ENCODE measurements at regions not wholly inside any gene's neighbourhood (a gene's known extent, or its start where the extent isn't known, plus 50 kb on each side); places are given as distances from the start of the nearest gene placed in this dataset.

GRCh38 chr3:46146548-46146947 is 61.6 kb downstream of the CCR1 start:
- TF ChIP-seq CTCF (IDR thresholded peaks at IDR 0.05) (no peak), POLR2A (IDR thresholded peaks at IDR 0.05) (no peak)
- H3K9me3 ChIP-seq, result no peaks in the 10 kb centered on the region

DNA sequence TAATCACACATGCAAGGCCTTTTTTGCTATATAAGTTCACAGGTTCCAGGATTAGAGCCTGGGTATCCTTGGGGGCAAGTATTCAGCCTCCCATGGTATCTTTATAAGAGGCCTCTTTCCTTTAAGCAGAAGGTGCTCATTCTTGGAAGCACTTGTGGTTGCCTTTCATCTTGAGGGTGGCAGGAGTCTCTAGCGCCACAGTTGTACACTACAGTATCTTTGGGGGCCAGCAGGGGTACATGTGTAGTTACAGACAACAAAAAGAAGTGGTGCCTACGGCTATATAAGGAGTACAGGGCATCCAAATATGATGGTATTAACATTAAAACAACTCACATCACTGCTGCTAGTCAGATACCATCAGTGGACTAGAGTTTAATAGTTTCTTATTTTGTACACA is 62.1 kb downstream of the CCR1 start:
- H3K9me3 ChIP-seq, result no peaks in the 10 kb centered on the region
- H3K27ac ChIP-seq, result no peak overlapping the region
- DNase-seq, result no peak
- H3K27me3 ChIP-seq, result no peaks in the 10 kb centered on the region
- TF ChIP-seq CTCF (IDR thresholded peaks at IDR 0.05) (no peak), POLR2A (IDR thresholded peaks at IDR 0.05) (no peak)
- H3K4me3 ChIP-seq, result no peak overlapping the region
- intact Hi-C loops (cut with DNase I), result no loop called here
- H3K4me1 ChIP-seq, result peaks cover 0 to 5% (median 0%) of the 10 kb centered on the region in 3 donors
- WGBS, 2 donors, result 21 to 32% methylated on average over 2 of the region's 2 CpGs
- no peaks in the 10 kb centered on the region for H3K36me3 ChIP-seq

More at GRCh38 chr3:46146548-46146947, 61.6 kb downstream of the CCR1 start:
- H3K4me1 ChIP-seq, result peaks cover 0 to 5% (median 0%) of the 10 kb centered on the region in 3 donors
- 85 to 92% methylated on average over 4 of the region's 4 CpGs for WGBS, 2 donors
- DNase-seq, result no peak
- no peak overlapping the region for H3K4me3 ChIP-seq
- intact Hi-C loops (cut with DNase I), result no loop called here
- no peak overlapping the region for H3K27ac ChIP-seq
- no peaks in the 10 kb centered on the region for H3K27me3 ChIP-seq
- no peaks in the 10 kb centered on the region for H3K36me3 ChIP-seq

GRCh38 chr3:46145147-46145546 is 63.0 kb downstream of the CCR1 start:
- intact Hi-C loops (cut with DNase I), result no loop called here
- Histone ChIP-seq H3K9me3 (no peaks in the 10 kb centered on the region), H3K27ac (no peak overlapping the region), H3K4me1 (peaks cover 0 to 5% (median 0%) of the 10 kb centered on the region in 3 donors), H3K4me3 (no peak overlapping the region), H3K27me3 (no peaks in the 10 kb centered on the region), H3K36me3 (no peaks in the 10 kb centered on the region)
- TF ChIP-seq CTCF (IDR thresholded peaks at IDR 0.05) (no peak), POLR2A (IDR thresholded peaks at IDR 0.05) (no peak)
- WGBS, 2 donors, result 89 to 96% methylated on average over 1 of the region's 1 CpG
- no peak for DNase-seq

DNA sequence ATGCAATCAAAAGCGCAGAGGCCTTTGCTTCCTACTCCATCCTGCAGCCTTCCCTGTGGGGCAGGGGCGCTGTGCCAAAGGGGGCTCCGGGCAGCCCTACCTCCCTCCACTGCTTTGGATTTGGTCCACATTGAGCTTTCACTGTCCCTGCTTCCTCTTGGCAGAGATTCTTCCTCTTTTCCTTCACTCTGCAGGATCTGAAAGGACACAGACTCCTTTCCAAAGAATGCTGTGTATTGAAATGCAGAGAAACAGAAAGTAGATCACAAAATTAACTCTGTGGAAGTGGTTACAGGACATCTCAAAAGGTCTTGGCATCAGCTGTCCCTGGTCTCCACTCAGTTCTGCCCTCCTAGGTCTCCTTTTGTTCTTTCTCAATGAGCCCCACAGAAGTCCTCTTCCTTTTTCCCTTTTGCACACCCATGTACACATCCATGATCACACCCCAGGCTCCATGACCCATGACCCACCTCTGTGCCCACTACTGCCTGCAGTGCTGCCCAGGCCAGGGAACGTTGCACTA is 64.1 kb downstream of the CCR1 start:
- Histone ChIP-seq H3K4me3 (no peak overlapping the region), H3K27ac (no peak overlapping the region), H3K27me3 (no peaks in the 10 kb centered on the region), H3K9me3 (no peaks in the 10 kb centered on the region), H3K4me1 (peaks cover 0 to 5% (median 0%) of the 10 kb centered on the region in 3 donors), H3K36me3 (no peaks in the 10 kb centered on the region)
- intact Hi-C loops (cut with DNase I), result no loop called here
- WGBS, 2 donors, result 49 to 60% methylated on average over 4 of the region's 4 CpGs
- TF ChIP-seq CTCF (IDR thresholded peaks at IDR 0.05) (no peak), POLR2A (IDR thresholded peaks at IDR 0.05) (no peak)
- DNase-seq, result no peak

DNA sequence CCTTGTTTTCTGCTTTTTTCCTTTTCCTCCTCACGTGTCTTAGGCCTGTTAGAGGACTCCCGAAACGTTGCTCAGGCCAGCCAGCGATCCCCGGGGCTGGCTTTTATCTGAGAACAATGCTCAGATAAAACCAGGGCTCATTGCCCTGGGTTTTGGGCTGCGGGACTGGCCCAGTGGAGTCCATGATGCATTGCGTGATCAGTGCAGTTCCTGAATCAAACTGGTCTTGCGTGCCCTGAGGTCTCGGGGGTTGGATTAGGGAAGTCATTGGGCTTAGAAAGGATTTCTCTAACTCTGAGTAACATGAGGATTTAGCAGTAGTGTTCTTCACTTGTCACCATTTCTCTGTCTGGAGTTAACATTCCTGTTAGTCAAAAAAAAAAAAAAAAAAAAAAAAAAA is 66.3 kb downstream of the CCR1 start:
- DNase-seq, result no peak

More for the DNA sequence above, 66.3 kb downstream of the CCR1 start:
- Histone ChIP-seq H3K4me3 (no peak overlapping the region), H3K27ac (no peak overlapping the region), H3K27me3 (no peaks in the 10 kb centered on the region), H3K36me3 (no peaks in the 10 kb centered on the region), H3K9me3 (no peaks in the 10 kb centered on the region), H3K4me1 (peaks cover 0 to 5% (median 0%) of the 10 kb centered on the region in 3 donors)
- TF ChIP-seq POLR2A (IDR thresholded peaks at IDR 0.05) (no peak), CTCF (IDR thresholded peaks at IDR 0.05) (no peak)
- intact Hi-C loops (cut with DNase I), result no loop called here
- WGBS, 2 donors, result 82 to 93% methylated on average over 2 to 9 of the region's 9 CpGs

Data from esophagus squamous epithelium (tissue), 5 donors.